WTC11 (cell line): ENCODE measurements at regions not wholly inside any gene's neighbourhood (a gene's known extent, or its start where the extent isn't known, plus 50 kb on each side); places are given as distances from the start of the nearest gene placed in this dataset.

Experiments used
- ATAC-seq: fragments of 200-7000 bp; cut with Tn5 transposase; 2 replicates; pipeline ENCODE4 v1.10.0; 2021; ENCODE audit warnings: mild to moderate bottlenecking, moderate library complexity
- CTCF ChIA-PET: fragments of 300-600 bp; sonication (Branson Sonifier 250); formaldehyde crosslinking; loops from one replicate; lab custom pipeline; 2021; ENCODE audit warnings: antibody characterized with exemption; lab: Charles Lee
- POLR2A ChIA-PET: fragments of 350-600 bp; sonication (Branson Sonifier 250); formaldehyde crosslinking; loops from one replicate; lab custom pipeline; 2021; ENCODE audit warnings: antibody characterized with exemption; lab: Charles Lee
- DNase-seq: peaks from one replicate; pipeline ENCODE4 v3.0.0; 2021; ENCODE audit warnings: low spot score
- H3K27ac Mint-ChIP-seq: 2 replicates; pipeline ENCODE4 v1.8.0; 2021; ENCODE audit warnings: mixed read lengths
- H3K27me3 Mint-ChIP-seq: 2 replicates; pipeline ENCODE4 v1.8.0; 2021; ENCODE audit warnings: low read depth, mild to moderate bottlenecking, moderate library complexity, mixed read lengths
- H3K36me3 Mint-ChIP-seq: 2 replicates; pipeline ENCODE4 v1.8.0; 2021; ENCODE audit warnings: mixed read lengths
- H3K4me1 Mint-ChIP-seq: 2 replicates; pipeline ENCODE4 v1.8.0; 2022; ENCODE audit warnings: mixed read lengths
- H3K4me3 Mint-ChIP-seq: 2 replicates; pipeline ENCODE4 v1.8.0; 2021; ENCODE audit warnings: mild to moderate bottlenecking, moderate library complexity, mixed read lengths
- H3K9me3 Mint-ChIP-seq: 2 replicates; pipeline ENCODE4 v1.8.0; 2021; ENCODE audit warnings: mixed read lengths
- CBFB ChIP-seq: sonication (generic); formaldehyde crosslinking; IDR thresholded peaks from 2 replicates; pipeline ENCODE4 v1.8.1; 2022; ENCODE audit warnings: mild to moderate bottlenecking, low read depth, missing genetic modification reagents
- CTCF ChIP-seq: fragments of 200-600 bp; IDR thresholded peaks from 2 replicates; pipeline ENCODE4 v1.8.0; 2022; ENCODE audit warnings: antibody characterized with exemption
- ETV6 ChIP-seq: sonication (generic); formaldehyde crosslinking; IDR thresholded peaks from 2 replicates; pipeline ENCODE4 v1.8.1; 2022; ENCODE audit warnings: mild to moderate bottlenecking, missing genetic modification reagents
- GTF2I ChIP-seq: fragments of 250-450 bp; sonication (Bioruptor Pico); conservative IDR thresholded peaks from 2 replicates; pipeline ENCODE4 v1.4.0; 2021; ENCODE audit warnings: mild to moderate bottlenecking
- MLX ChIP-seq: sonication (generic); formaldehyde crosslinking; IDR thresholded peaks from 2 replicates; pipeline ENCODE4 v1.8.1; 2023; ENCODE audit warnings: mild to moderate bottlenecking, missing genetic modification reagents, moderate library complexity
- MXD4 ChIP-seq: fragments of 250-450 bp; sonication (Bioruptor Pico); IDR thresholded peaks from 2 replicates; pipeline ENCODE4 v1.8.0; 2021; ENCODE audit warnings: mild to moderate bottlenecking, moderate library complexity, borderline replicate concordance
- NFE2L1 ChIP-seq: sonication (generic); formaldehyde crosslinking; IDR thresholded peaks from 2 replicates; pipeline ENCODE4 v1.8.1; 2023; ENCODE audit warnings: missing genetic modification reagents
- NR1H2 ChIP-seq: sonication (generic); formaldehyde crosslinking; IDR thresholded peaks from 2 replicates; pipeline ENCODE4 v1.9.0; 2021; ENCODE audit warnings: mild to moderate bottlenecking, moderate library complexity, missing genetic modification reagents
- PREB ChIP-seq: sonication (generic); formaldehyde crosslinking; IDR thresholded peaks from 2 replicates; pipeline ENCODE4 v1.8.1; 2022; ENCODE audit warnings: mild to moderate bottlenecking, missing genetic modification reagents, moderate library complexity, borderline replicate concordance
- TEAD1 ChIP-seq: sonication (generic); formaldehyde crosslinking; IDR thresholded peaks from 2 replicates; pipeline ENCODE4 v1.8.0; 2022; ENCODE audit warnings: mild to moderate bottlenecking, missing genetic modification reagents
- TEAD4 ChIP-seq: sonication (generic); formaldehyde crosslinking; IDR thresholded peaks from 2 replicates; pipeline ENCODE4 v1.8.0; 2022; ENCODE audit warnings: mild to moderate bottlenecking, missing genetic modification reagents
- USF2 ChIP-seq: sonication (generic); formaldehyde crosslinking; IDR thresholded peaks from 2 replicates; pipeline ENCODE4 v1.8.1; 2023; ENCODE audit warnings: mild to moderate bottlenecking, missing genetic modification reagents, moderate library complexity
- ZNF121 ChIP-seq: sonication (generic); formaldehyde crosslinking; IDR thresholded peaks from 2 replicates; pipeline ENCODE4 v1.8.0; 2023; ENCODE audit warnings: missing genetic modification reagents
- ZNF219 ChIP-seq: sonication (generic); formaldehyde crosslinking; IDR thresholded peaks from 2 replicates; pipeline ENCODE4 v1.8.0; 2023; ENCODE audit warnings: missing genetic modification reagents, mild to moderate bottlenecking, borderline replicate concordance
- ZNF396 ChIP-seq: fragments of 250-450 bp; sonication (Bioruptor Pico); IDR thresholded peaks from 2 replicates; pipeline ENCODE4 v1.8.0; 2021; ENCODE audit warnings: mild to moderate bottlenecking, moderate library complexity, borderline replicate concordance
- ZNF416 ChIP-seq: fragments of 250-450 bp; sonication (Bioruptor Pico); IDR thresholded peaks from 2 replicates; pipeline ENCODE4 v1.9.0; 2021; ENCODE audit warnings: mild to moderate bottlenecking, inconsistent platforms
- ZNF423 ChIP-seq: fragments of 250-450 bp; sonication (Bioruptor Pico); IDR thresholded peaks from 2 replicates; pipeline ENCODE4 v2.1.2; 2022; ENCODE audit warnings: mild to moderate bottlenecking, moderate library complexity
- TF ChIP-seq, protein P1 (sequence below): sonication (generic); formaldehyde crosslinking; IDR thresholded peaks from 2 replicates; pipeline ENCODE4 v1.8.1; 2023; ENCODE audit warnings: mild to moderate bottlenecking, missing genetic modification reagents
- TF ChIP-seq, protein P2 (sequence below): sonication (generic); formaldehyde crosslinking; IDR thresholded peaks from 2 replicates; pipeline ENCODE4 v1.8.0; 2023; ENCODE audit warnings: mild to moderate bottlenecking, missing genetic modification reagents
- TF ChIP-seq, protein P3 (sequence below): sonication (generic); formaldehyde crosslinking; IDR thresholded peaks from 2 replicates; pipeline ENCODE4 v1.8.1; 2022; ENCODE audit warnings: mild to moderate bottlenecking, moderate library complexity, missing genetic modification reagents

DNA sequence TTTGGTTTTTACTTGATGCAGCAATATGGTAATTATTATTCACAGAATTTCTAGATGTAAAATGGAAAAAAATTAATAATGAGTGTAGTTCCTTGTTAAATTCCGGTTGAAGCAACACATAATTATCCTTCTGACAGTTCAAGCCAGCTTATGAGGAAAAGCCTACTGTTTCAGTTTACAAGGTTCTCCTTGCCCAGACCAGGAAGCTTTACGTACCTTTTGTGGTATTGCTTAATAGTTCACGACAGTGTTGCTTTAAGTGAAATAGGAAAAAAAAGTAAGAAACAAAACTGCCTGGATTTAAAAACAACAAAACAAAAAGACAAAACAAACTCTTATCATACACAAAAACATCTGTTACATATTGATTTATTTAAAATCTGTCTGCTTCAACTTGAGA is 547.3 kb upstream of the C9orf72 start (continued):
- TF ChIP-seq CTCF: no peak
- no peak for TF ChIP-seq CBFB (CRISPR knock-in tag)
- TF ChIP-seq TEAD1 (CRISPR knock-in tag): no peak
- no peak for TF ChIP-seq USF2 (CRISPR knock-in tag)
- TF ChIP-seq, protein P1, sequence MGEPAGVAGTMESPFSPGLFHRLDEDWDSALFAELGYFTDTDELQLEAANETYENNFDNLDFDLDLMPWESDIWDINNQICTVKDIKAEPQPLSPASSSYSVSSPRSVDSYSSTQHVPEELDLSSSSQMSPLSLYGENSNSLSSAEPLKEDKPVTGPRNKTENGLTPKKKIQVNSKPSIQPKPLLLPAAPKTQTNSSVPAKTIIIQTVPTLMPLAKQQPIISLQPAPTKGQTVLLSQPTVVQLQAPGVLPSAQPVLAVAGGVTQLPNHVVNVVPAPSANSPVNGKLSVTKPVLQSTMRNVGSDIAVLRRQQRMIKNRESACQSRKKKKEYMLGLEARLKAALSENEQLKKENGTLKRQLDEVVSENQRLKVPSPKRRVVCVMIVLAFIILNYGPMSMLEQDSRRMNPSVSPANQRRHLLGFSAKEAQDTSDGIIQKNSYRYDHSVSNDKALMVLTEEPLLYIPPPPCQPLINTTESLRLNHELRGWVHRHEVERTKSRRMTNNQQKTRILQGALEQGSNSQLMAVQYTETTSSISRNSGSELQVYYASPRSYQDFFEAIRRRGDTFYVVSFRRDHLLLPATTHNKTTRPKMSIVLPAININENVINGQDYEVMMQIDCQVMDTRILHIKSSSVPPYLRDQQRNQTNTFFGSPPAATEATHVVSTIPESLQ (CRISPR knock-in tag): no peak
- no peak for TF ChIP-seq ZNF416 (CRISPR knock-in tag)
- TF ChIP-seq, protein P2, sequence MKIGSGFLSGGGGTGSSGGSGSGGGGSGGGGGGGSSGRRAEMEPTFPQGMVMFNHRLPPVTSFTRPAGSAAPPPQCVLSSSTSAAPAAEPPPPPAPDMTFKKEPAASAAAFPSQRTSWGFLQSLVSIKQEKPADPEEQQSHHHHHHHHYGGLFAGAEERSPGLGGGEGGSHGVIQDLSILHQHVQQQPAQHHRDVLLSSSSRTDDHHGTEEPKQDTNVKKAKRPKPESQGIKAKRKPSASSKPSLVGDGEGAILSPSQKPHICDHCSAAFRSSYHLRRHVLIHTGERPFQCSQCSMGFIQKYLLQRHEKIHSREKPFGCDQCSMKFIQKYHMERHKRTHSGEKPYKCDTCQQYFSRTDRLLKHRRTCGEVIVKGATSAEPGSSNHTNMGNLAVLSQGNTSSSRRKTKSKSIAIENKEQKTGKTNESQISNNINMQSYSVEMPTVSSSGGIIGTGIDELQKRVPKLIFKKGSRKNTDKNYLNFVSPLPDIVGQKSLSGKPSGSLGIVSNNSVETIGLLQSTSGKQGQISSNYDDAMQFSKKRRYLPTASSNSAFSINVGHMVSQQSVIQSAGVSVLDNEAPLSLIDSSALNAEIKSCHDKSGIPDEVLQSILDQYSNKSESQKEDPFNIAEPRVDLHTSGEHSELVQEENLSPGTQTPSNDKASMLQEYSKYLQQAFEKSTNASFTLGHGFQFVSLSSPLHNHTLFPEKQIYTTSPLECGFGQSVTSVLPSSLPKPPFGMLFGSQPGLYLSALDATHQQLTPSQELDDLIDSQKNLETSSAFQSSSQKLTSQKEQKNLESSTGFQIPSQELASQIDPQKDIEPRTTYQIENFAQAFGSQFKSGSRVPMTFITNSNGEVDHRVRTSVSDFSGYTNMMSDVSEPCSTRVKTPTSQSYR (CRISPR knock-in tag): no peak
- TF ChIP-seq MXD4 (CRISPR knock-in tag): no peak
- TF ChIP-seq NR1H2 (CRISPR knock-in tag): no peak
- TF ChIP-seq ETV6: no peak

GRCh38 chr9:28121366-28121765 is 548.1 kb upstream of the C9orf72 start:
- Mint-ChIP-seq H3K27ac (no peak overlapping the region), H3K4me3 (no peak overlapping the region), H3K36me3 (no peaks in the 10 kb centered on the region), H3K27me3 (no peaks in the 10 kb centered on the region), H3K4me1 (peaks cover 23% of the 10 kb centered on the region), H3K9me3 (no peaks in the 10 kb centered on the region)
- POLR2A ChIA-PET: no interaction called here
- CTCF ChIA-PET: no interaction called here
- ATAC-seq (no peak), DNase-seq (no peak)
- TF ChIP-seq ZNF219 (CRISPR knock-in tag): no peak
- TF ChIP-seq ZNF423 (CRISPR knock-in tag): no peak
- no peak for TF ChIP-seq PREB (CRISPR knock-in tag)
- TF ChIP-seq NFE2L1 (CRISPR knock-in tag): no peak

- DNase-seq: no peak
- ChIA-PET CTCF (no interaction called here), POLR2A (no interaction called here)
- Mint-ChIP-seq H3K4me1 (peaks cover 16% of the 10 kb centered on the region), H3K27ac (no peak overlapping the region), H3K36me3 (no peaks in the 10 kb centered on the region), H3K4me3 (no peak overlapping the region), H3K9me3 (no peaks in the 10 kb centered on the region), H3K27me3 (no peaks in the 10 kb centered on the region)
- ATAC-seq: no peak
- TF ChIP-seq ZNF396 (CRISPR knock-in tag): no peak
- no peak for TF ChIP-seq MLX
- no peak for TF ChIP-seq GTF2I
- no peak for TF ChIP-seq TEAD4 (CRISPR knock-in tag)
- no peak for TF ChIP-seq ZNF121 (CRISPR knock-in tag)
- TF ChIP-seq, protein P3, sequence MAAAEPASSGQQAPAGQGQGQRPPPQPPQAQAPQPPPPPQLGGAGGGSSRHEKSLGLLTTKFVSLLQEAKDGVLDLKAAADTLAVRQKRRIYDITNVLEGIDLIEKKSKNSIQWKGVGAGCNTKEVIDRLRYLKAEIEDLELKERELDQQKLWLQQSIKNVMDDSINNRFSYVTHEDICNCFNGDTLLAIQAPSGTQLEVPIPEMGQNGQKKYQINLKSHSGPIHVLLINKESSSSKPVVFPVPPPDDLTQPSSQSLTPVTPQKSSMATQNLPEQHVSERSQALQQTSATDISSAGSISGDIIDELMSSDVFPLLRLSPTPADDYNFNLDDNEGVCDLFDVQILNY (CRISPR knock-in tag): no peak
Observed at GRCh38 chr9:28124917-28125316, 551.6 kb upstream of the C9orf72 start.
